CD14-positive monocyte (primary cell): ENCODE measurements at regions not wholly inside any gene's neighbourhood (a gene's known extent, or its start where the extent isn't known, plus 50 kb on each side); places are given as distances from the start of the nearest gene placed in this dataset.

Source experiments
- DNase-seq, 3 donors: peaks; one replicate each; pipeline ENCODE4 v3.0.0-alpha.2; 2011 to 2022
- H2AFZ ChIP-seq: 2 replicates; pipeline ENCODE4 v1.6.0; 2012; ENCODE audit warnings: mild to moderate bottlenecking, low read depth, low read length, inconsistent platforms; ENCODE audit not compliant: insufficient read depth, poor library complexity, severe bottlenecking
- H3K27ac ChIP-seq, 2 donors: 1 replicate in 1 of 2; 2 replicates in 1 of 2; pipeline ENCODE4 v1.5.1; 2012 to 2013; ENCODE audit warnings: low read length in 2 of 2, control low read depth in 1 of 2, inconsistent platforms in 1 of 2, low read depth in 1 of 2, mild to moderate bottlenecking in 1 of 2
- H3K27me3 ChIP-seq, 2 donors: one replicate each; pipeline versions ENCODE4 v1.6.0 to v1.6.1; 2011 to 2013; ENCODE audit warnings: low read length in 2 of 2; ENCODE audit not compliant: control insufficient read depth in 2 of 2, insufficient read depth in 2 of 2
- H3K36me3 ChIP-seq, 2 donors: replicated peaks in 1 of 2; 1 replicate in 1 of 2; 2 replicates in 1 of 2; pipeline versions ENCODE4 v1.5.1 to v1.6.1; 2012 to 2013; ENCODE audit warnings: low read length in 2 of 2, control low read depth in 1 of 2, inconsistent platforms in 1 of 2, mild to moderate bottlenecking in 1 of 2; ENCODE audit not compliant: insufficient read depth in 2 of 2, control insufficient read depth in 1 of 2
- H3K4me1 ChIP-seq, 2 donors: 1 replicate in 1 of 2; 2 replicates in 1 of 2; pipeline versions ENCODE4 v1.5.1 to v1.6.1; 2012 to 2013; ENCODE audit warnings: low read length in 2 of 2, control low read depth in 1 of 2, inconsistent platforms in 1 of 2, mild to moderate bottlenecking in 1 of 2, moderate library complexity in 1 of 2; ENCODE audit not compliant: insufficient read depth in 2 of 2, control insufficient read depth in 1 of 2
- H3K4me2 ChIP-seq: replicated peaks from 2 replicates; pipeline ENCODE3; 2012; ENCODE audit warnings: low read length, moderate library complexity, mild to moderate bottlenecking; ENCODE audit not compliant: poor library complexity, severe bottlenecking; ENCODE audit errors: extremely low read depth
- H3K4me3 ChIP-seq, 3 experiments: fragments of 200-600 bp in 1 of 3; sonication (generic) in 1 of 3; replicated peaks in 1 of 3; 1 replicate in 2 of 3; 2 replicates in 1 of 3; pipeline ENCODE4 v1.5.1; 2011 to 2013; ENCODE audit warnings: low read length in 3 of 3, mild to moderate bottlenecking in 3 of 3, control low read depth in 2 of 3, low read depth in 2 of 3, inconsistent platforms in 1 of 3, moderate library complexity in 1 of 3
- H3K79me2 ChIP-seq: 2 replicates; pipeline ENCODE4 v1.6.0; 2012; ENCODE audit warnings: mild to moderate bottlenecking, control low read depth, inconsistent platforms, low read length, moderate library complexity; ENCODE audit not compliant: insufficient read depth
- H3K9ac ChIP-seq: 2 replicates; pipeline ENCODE4 v1.6.0; 2017; ENCODE audit warnings: low read length, mild to moderate bottlenecking; ENCODE audit not compliant: insufficient read depth, poor library complexity, severe bottlenecking
- H3K9me3 ChIP-seq, 2 donors: replicated peaks in 1 of 2; 1 replicate in 1 of 2; 2 replicates in 1 of 2; pipeline versions ENCODE4 v1.5.1 to v1.6.1; 2012 to 2013; ENCODE audit warnings: low read length in 2 of 2, control low read depth in 1 of 2; ENCODE audit not compliant: control insufficient read depth in 1 of 2, insufficient read depth in 1 of 2
- H4K20me1 ChIP-seq: 2 replicates; pipeline ENCODE4 v1.6.0; 2012; ENCODE audit warnings: mild to moderate bottlenecking, low read length, control low read depth, moderate library complexity; ENCODE audit not compliant: insufficient read depth
- H3K27ac Mint-ChIP-seq, 7 donors: one replicate each; pipeline ENCODE4 v1.8.0; 2020; ENCODE audit warnings: mild to moderate bottlenecking in 7 of 7, mixed read lengths in 7 of 7, moderate library complexity in 6 of 7, inconsistent platforms in 2 of 7
- H3K27me3 Mint-ChIP-seq, 3 donors: one replicate each; pipeline ENCODE4 v1.8.0; 2021 to 2022; ENCODE audit warnings: low read depth in 3 of 3, mild to moderate bottlenecking in 3 of 3, mixed read lengths in 3 of 3, moderate library complexity in 3 of 3, inconsistent platforms in 1 of 3
- H3K36me3 Mint-ChIP-seq, 2 donors: one replicate each; pipeline ENCODE4 v1.8.0; 2020; ENCODE audit warnings: mixed read lengths in 2 of 2, inconsistent platforms in 1 of 2, mild to moderate bottlenecking in 1 of 2
- H3K4me1 Mint-ChIP-seq: one replicate; pipeline ENCODE4 v1.8.0; 2020; ENCODE audit warnings: mild to moderate bottlenecking, mixed read lengths
- H3K4me3 Mint-ChIP-seq, 2 donors: one replicate each; pipeline ENCODE4 v1.8.0; 2020; ENCODE audit warnings: mild to moderate bottlenecking in 2 of 2, mixed read lengths in 2 of 2, moderate library complexity in 1 of 2
- H3K9me3 Mint-ChIP-seq, 7 donors: one replicate each; pipeline ENCODE4 v1.8.0; 2020 to 2022; ENCODE audit warnings: mixed read lengths in 7 of 7, mild to moderate bottlenecking in 6 of 7, moderate library complexity in 6 of 7, inconsistent platforms in 2 of 7
- WGBS: methylation state at CpG from one replicate; pipeline ENCODE4 v1.1.5; 2013; ENCODE audit warnings: missing lambda C conversion rate; ENCODE audit not compliant: insufficient coverage; 5-methylcytosine and 5-hydroxymethylcytosine counted together
- intact Hi-C, 2 donors: fragments of 100-400 bp; cut with micrococcal nuclease; formaldehyde crosslinking; loops; one replicate each; pipeline versions ENCODE4 v1.15.0 to v1.15.1; 2023
- TF ChIP-seq, protein P1 (sequence below): fragments of 200-600 bp; IDR thresholded peaks from one replicate; pipeline ENCODE4 v1.8.0; 2022; ENCODE audit warnings: antibody characterized with exemption, mild to moderate bottlenecking

DNA sequence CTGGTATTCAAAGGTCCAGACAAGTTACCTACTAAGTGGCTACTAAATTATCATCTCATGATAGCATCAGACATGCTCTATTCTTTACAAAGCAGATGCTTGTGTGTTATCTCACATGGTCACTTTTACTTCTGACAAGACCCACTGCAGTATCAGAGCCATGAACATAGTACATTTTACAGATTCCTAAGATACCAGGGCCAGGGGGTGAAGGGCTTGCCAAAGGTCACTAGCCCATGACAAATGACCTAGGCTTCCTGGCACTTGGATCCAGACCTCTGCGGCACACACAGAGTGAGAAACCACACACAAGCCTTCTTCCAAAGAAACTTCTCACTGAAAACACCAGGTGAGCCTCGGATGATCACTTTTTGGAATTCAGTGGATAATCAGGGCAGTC is 446.8 kb downstream of the EIPR1 start:
- Histone ChIP-seq H3K9me3 (peaks cover 24 to 36% of the 10 kb centered on the region in 2 donors), H3K27me3 (no peaks in the 10 kb centered on the region), H3K36me3 (no peaks in the 10 kb centered on the region), H4K20me1 (no peaks in the 10 kb centered on the region), H3K9ac (no peak overlapping the region), H3K4me1 (no peaks in the 10 kb centered on the region), H3K4me2 (no peak overlapping the region), H3K27ac (no peak overlapping the region), H3K4me3 (no peak overlapping the region), H3K79me2 (no peaks in the 10 kb centered on the region), H2AFZ (no peak overlapping the region)
- H3K9me3 Mint-ChIP-seq: peaks cover 3 to 30% (median 17%) of the 10 kb centered on the region in 7 donors
- no peak overlapping the region for H3K4me3 Mint-ChIP-seq
- H3K27ac Mint-ChIP-seq: no peak overlapping the region
- DNase-seq: no peak
- 100% methylated on average over 1 of the region's 2 CpGs for WGBS
- H3K4me1 Mint-ChIP-seq: no peaks in the 10 kb centered on the region
- H3K36me3 Mint-ChIP-seq: no peaks in the 10 kb centered on the region
- TF ChIP-seq, protein P1, sequence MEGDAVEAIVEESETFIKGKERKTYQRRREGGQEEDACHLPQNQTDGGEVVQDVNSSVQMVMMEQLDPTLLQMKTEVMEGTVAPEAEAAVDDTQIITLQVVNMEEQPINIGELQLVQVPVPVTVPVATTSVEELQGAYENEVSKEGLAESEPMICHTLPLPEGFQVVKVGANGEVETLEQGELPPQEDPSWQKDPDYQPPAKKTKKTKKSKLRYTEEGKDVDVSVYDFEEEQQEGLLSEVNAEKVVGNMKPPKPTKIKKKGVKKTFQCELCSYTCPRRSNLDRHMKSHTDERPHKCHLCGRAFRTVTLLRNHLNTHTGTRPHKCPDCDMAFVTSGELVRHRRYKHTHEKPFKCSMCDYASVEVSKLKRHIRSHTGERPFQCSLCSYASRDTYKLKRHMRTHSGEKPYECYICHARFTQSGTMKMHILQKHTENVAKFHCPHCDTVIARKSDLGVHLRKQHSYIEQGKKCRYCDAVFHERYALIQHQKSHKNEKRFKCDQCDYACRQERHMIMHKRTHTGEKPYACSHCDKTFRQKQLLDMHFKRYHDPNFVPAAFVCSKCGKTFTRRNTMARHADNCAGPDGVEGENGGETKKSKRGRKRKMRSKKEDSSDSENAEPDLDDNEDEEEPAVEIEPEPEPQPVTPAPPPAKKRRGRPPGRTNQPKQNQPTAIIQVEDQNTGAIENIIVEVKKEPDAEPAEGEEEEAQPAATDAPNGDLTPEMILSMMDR: no peak
- no peaks in the 10 kb centered on the region for H3K27me3 Mint-ChIP-seq
- intact Hi-C loops: no loop called here

DNA sequence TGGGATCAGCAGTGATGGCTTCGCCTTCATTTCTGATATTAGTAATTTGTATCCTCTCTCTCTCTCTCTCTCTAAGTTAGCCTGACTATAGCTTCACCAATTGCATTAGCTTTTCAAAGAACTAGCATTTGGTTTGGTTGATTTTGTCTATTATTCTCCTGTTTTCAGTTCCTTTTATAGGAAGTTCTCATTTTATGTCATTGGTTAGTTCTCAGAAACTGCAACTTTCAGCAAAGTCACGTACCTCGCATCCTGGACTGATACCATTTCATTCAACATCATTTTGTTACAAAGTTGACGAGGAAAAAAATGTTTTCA is 450.8 kb downstream of the EIPR1 start:
- Histone ChIP-seq H3K9ac (no peak overlapping the region), H3K4me2 (no peak overlapping the region), H3K79me2 (no peaks in the 10 kb centered on the region), H3K4me3 (no peak overlapping the region), H3K27ac (no peak overlapping the region), H3K4me1 (no peaks in the 10 kb centered on the region), H3K36me3 (no peaks in the 10 kb centered on the region), H3K9me3 (peaks cover 2 to 3% of the 10 kb centered on the region in 2 donors), H2AFZ (no peak overlapping the region), H3K27me3 (no peaks in the 10 kb centered on the region), H4K20me1 (no peaks in the 10 kb centered on the region)
- TF ChIP-seq, protein P1: no peak
- no peaks in the 10 kb centered on the region for H3K4me1 Mint-ChIP-seq
- no peak overlapping the region for H3K4me3 Mint-ChIP-seq
- intact Hi-C loops: no loop called here
- peaks cover 0 to 1% (median 0%) of the 10 kb centered on the region in 3 donors for H3K27me3 Mint-ChIP-seq
- H3K36me3 Mint-ChIP-seq: no peaks in the 10 kb centered on the region
- no peak for DNase-seq
- no peak overlapping the region for H3K27ac Mint-ChIP-seq
- WGBS: no CpG with 5 or more reads among the region's 4 CpGs
- H3K9me3 Mint-ChIP-seq: peaks cover 0 to 9% (median 4%) of the 10 kb centered on the region in 7 donors
